Ovary (tissue), 7 donors: ENCODE measurements at regions not wholly inside any gene's neighbourhood (a gene's known extent, or its start where the extent isn't known, plus 50 kb on each side); places are given as distances from the start of the nearest gene placed in this dataset.

ENCODE experiments used
- DNase-seq, 5 donors: peaks; one replicate each; pipeline ENCODE4 v3.0.0-alpha.2; 2019 to 2020
- H3K27ac ChIP-seq, 2 donors: fragments of 200-600 bp; one replicate each; pipeline versions ENCODE4 v1.5.1 to v1.8.0; 2019 to 2022
- H3K27me3 ChIP-seq: fragments of 200-600 bp; one replicate; pipeline ENCODE4 v1.8.0; 2022
- H3K36me3 ChIP-seq: fragments of 200-600 bp; sonication (generic); one replicate; pipeline ENCODE4 v1.5.1; 2019
- H3K4me1 ChIP-seq: one replicate; pipeline ENCODE4 v1.8.1; 2013; ENCODE audit warnings: mild to moderate bottlenecking, moderate library complexity; ENCODE audit not compliant: insufficient read depth
- H3K4me3 ChIP-seq: fragments of 200-600 bp; sonication (generic); one replicate; pipeline ENCODE4 v1.5.1; 2017
- H3K9me3 ChIP-seq, 2 donors: fragments of 200-600 bp in 1 of 2; sonication (generic) in 1 of 2; one replicate each; pipeline versions ENCODE4 v1.5.1 to v1.8.1; 2013 to 2019; ENCODE audit warnings: mild to moderate bottlenecking in 1 of 2, moderate library complexity in 1 of 2
- EP300 ChIP-seq: sonication (generic); formaldehyde crosslinking; IDR thresholded peaks from one replicate; pipeline ENCODE4 v1.6.1; 2017; ENCODE audit warnings: antibody characterized with exemption
- POLR2A ChIP-seq: fragments of 450-650 bp; IDR thresholded peaks from one replicate; pipeline ENCODE4 v1.6.1; 2017; ENCODE audit warnings: antibody characterized with exemption, mild to moderate bottlenecking, moderate library complexity
- WGBS, 3 donors: extraction: QIAGEN DNeasy Blood & Tissue Kit in 1 of 3; methylation state at CpG; one replicate each; pipeline versions ENCODE4 v1.1.5 to v1.1.7; 2013 to 2017; 5-methylcytosine and 5-hydroxymethylcytosine counted together
- intact Hi-C, 4 donors: fragments of 100-400 bp; cut with DNase I; formaldehyde crosslinking; loops; one replicate each; pipeline versions ENCODE4 v1.11.0 to v1.15.1; 2022 to 2023
- TF ChIP-seq, protein P1 (sequence below), 3 donors: fragments of 450-650 bp in 2 of 3; fragments of 200-600 bp in 1 of 3; IDR thresholded peaks; one replicate each; pipeline versions ENCODE4 v1.5.1 to v1.8.0; 2016 to 2022; ENCODE audit warnings: antibody characterized with exemption in 3 of 3, mild to moderate bottlenecking in 1 of 3
- donor health status: DM: no; HTN: no; CAD: no; lungs with moderate emphysema.
- donor health status: DM: no; HTN: no; CAD: no.
- donor health status: Bipolar disorder and iron deficiency.
- donor health status: DM: no; HTN: no; CAD: no.
- donor health status: DM: yes; HTN: yes; CAD: no.

DNA sequence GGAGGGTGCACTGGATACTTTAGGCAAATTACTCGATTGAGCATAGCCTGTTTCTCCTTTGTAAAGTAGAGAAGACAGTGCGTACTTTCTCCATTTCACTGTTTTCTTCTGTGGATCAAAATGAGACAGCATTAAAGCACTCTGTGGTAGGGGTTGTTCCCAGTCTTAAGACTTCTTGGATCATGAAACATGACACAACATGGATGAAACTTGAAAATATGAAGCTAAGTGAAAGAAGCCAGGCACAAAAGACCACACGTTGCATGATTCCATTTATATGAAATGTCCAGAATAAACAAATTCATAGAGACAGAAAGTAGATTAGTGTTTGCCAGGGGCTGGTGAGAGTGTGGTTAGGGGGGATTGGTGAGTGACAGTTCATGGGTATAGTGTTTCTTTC is 61.8 kb upstream of the MED9 start:
- H3K36me3 ChIP-seq, result no peaks in the 10 kb centered on the region
- intact Hi-C loops, result no loop called here
- peaks cover 2% of the 10 kb centered on the region for H3K4me1 ChIP-seq
- no peak overlapping the region for H3K27ac ChIP-seq
- DNase-seq, result no peak
- H3K4me3 ChIP-seq, result no peak overlapping the region
- TF ChIP-seq EP300 (no peak), POLR2A (no peak)
- TF ChIP-seq, protein P1, sequence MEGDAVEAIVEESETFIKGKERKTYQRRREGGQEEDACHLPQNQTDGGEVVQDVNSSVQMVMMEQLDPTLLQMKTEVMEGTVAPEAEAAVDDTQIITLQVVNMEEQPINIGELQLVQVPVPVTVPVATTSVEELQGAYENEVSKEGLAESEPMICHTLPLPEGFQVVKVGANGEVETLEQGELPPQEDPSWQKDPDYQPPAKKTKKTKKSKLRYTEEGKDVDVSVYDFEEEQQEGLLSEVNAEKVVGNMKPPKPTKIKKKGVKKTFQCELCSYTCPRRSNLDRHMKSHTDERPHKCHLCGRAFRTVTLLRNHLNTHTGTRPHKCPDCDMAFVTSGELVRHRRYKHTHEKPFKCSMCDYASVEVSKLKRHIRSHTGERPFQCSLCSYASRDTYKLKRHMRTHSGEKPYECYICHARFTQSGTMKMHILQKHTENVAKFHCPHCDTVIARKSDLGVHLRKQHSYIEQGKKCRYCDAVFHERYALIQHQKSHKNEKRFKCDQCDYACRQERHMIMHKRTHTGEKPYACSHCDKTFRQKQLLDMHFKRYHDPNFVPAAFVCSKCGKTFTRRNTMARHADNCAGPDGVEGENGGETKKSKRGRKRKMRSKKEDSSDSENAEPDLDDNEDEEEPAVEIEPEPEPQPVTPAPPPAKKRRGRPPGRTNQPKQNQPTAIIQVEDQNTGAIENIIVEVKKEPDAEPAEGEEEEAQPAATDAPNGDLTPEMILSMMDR (IDR thresholded peaks at IDR 0.05), result no peak
- H3K9me3 ChIP-seq, result no peaks in the 10 kb centered on the region
- H3K27me3 ChIP-seq, result no peaks in the 10 kb centered on the region
- 88 to 90% (median 89%) methylated on average over 3 of the region's 3 CpGs for WGBS, 3 donors

DNA sequence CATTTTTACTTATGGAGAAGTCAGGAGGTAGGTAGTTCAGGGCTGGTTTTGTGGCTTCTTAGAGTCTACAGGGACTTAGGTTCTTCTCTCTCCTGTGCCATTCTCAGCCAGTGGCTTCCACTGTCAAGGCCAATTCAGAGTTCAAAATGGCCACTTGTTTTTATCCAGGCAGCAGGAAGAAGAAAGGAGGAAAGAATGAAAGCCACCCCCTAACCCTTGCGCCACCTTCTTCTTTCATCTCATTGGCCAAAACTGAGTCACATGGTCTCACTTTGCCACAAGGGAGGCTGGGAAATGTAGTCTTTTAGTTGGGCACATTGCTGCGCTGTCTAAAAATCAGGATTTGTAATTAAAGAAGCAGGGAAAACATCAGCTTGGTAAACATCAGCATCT is 60.8 kb upstream of the MED9 start:
- H3K36me3 ChIP-seq, result no peaks in the 10 kb centered on the region
- H3K4me3 ChIP-seq, result no peak overlapping the region
- H3K4me1 ChIP-seq, result peaks cover 2% of the 10 kb centered on the region
- no peak overlapping the region for H3K27ac ChIP-seq
- WGBS, 3 donors, result 69 to 98% (median 87%) methylated on average over 2 of the region's 2 CpGs
- intact Hi-C loops, result no loop called here
- TF ChIP-seq POLR2A (no peak), EP300 (no peak)
- TF ChIP-seq, protein P1 (IDR thresholded peaks at IDR 0.05), result no peak
- no peaks in the 10 kb centered on the region for H3K9me3 ChIP-seq
- no peaks in the 10 kb centered on the region for H3K27me3 ChIP-seq
- DNase-seq, result no peak

DNA sequence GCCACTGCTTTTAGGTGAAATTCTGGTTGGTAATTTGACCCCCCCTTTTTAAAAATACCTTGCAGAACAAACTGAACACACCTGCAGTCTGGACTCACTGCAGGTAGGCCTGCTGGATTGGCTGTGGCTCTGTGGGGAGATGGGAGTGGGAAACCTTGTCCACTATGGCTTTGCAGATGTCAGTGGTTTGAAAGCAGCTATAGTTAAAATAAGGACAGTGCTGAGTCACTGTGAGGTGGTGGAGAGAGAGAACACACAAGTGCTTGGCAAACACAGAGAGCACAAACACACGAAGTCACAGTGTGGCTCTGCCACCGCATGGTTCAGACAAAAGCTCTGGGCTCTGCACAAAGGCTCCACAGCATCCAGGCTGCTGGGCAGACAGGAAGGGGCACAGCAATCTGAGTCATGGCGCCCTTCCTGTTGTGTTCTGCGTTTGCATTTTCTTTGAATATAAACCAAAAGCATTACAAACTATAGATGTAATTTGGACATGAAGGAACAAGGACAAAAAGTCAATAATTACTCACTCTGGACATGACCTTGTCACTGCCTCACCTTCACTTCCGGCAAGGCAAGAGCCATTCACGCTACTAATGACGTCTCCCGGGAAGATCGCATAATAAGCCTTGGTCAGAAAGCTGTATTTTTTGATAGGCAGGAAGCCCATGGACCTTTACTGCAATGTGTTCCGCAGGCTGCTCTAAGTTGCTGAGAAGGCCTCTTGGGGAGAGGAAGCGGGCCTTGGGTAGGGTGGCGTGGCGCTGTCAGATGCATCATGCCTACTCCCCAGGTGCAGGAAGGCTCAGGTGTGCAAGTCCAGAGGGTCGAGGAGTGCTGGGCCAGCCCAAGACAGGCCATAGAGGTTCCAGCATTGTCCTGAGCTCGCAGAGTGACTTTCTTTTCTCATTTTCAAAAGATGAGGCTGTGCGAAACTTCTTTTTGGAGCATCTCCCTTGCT is 60.1 kb upstream of the MED9 start:
- TF ChIP-seq, protein P1 (IDR thresholded peaks at IDR 0.05), result no peak
- TF ChIP-seq EP300, result no peak
- TF ChIP-seq POLR2A, result no peak
- DNase-seq, result no peak
- no peaks in the 10 kb centered on the region for H3K27me3 ChIP-seq
- no peak overlapping the region for H3K4me3 ChIP-seq
- H3K36me3 ChIP-seq, result no peaks in the 10 kb centered on the region
- intact Hi-C loops, result no loop called here
- WGBS, 3 donors, result 85 to 89% (median 86%) methylated on average over 16 of the region's 16 CpGs
- no peak overlapping the region for H3K27ac ChIP-seq
- peaks cover 2% of the 10 kb centered on the region for H3K4me1 ChIP-seq
- no peaks in the 10 kb centered on the region for H3K9me3 ChIP-seq

DNA sequence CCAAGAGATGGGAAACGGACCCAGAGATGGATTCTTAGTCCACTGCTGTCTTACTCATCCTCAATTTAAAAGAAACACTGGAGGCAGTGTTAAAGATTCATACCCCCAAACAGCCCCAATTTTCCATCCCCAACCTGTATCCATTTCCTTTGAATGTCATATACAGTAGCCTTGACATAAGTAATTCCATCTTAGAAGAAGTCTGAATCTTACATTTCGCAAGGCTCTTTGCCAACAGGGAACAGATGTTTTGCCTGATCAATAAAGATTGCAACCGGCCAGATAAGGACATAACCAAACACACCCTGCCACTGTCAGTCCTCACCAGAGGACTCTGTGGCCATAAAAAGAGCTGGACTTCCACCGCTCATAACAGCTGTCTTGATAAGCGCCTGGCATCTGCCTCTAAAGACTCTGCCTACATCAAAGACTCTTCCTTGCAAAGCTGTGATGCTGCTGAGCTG is 59.0 kb upstream of the MED9 start:
- H3K27ac ChIP-seq, result no peak overlapping the region
- 71 to 78% (median 74%) methylated on average over 5 of the region's 5 CpGs for WGBS, 3 donors
- H3K27me3 ChIP-seq, result no peaks in the 10 kb centered on the region
- intact Hi-C loops, result no loop called here
- H3K4me1 ChIP-seq, result peaks cover 2% of the 10 kb centered on the region
- no peaks in the 10 kb centered on the region for H3K9me3 ChIP-seq
- no peaks in the 10 kb centered on the region for H3K36me3 ChIP-seq
- no peak for TF ChIP-seq EP300
- TF ChIP-seq POLR2A, result no peak
- TF ChIP-seq, protein P1 (IDR thresholded peaks at IDR 0.05), result no peak
- DNase-seq, result no peak
- no peak overlapping the region for H3K4me3 ChIP-seq
